ENCODE measurements at regions not wholly inside any gene's neighbourhood (a gene's known extent, or its start where the extent isn't known, plus 50 kb on each side); places are given as distances from the start of the nearest gene placed in this dataset.

DNA sequence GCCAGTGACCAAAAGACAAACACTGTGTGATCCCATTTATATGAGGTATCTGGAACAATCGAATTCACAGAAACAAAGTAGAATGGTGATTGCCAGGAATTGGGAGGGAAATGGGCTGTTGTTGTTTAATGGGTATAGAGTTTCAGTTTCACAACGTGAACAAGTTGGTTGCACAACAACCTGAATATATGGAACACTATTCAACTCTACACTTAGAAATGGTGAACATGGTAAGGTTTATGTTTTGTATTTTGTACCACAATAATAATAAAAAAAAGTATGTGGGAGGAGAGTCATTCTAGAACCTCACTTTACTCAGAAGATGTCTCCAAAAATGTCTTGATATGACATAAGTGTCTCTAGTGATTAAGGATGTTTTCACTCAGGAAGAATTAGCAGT lies 85.2 kb upstream of the SGCE start:
- TF ChIP-seq, protein P1, sequence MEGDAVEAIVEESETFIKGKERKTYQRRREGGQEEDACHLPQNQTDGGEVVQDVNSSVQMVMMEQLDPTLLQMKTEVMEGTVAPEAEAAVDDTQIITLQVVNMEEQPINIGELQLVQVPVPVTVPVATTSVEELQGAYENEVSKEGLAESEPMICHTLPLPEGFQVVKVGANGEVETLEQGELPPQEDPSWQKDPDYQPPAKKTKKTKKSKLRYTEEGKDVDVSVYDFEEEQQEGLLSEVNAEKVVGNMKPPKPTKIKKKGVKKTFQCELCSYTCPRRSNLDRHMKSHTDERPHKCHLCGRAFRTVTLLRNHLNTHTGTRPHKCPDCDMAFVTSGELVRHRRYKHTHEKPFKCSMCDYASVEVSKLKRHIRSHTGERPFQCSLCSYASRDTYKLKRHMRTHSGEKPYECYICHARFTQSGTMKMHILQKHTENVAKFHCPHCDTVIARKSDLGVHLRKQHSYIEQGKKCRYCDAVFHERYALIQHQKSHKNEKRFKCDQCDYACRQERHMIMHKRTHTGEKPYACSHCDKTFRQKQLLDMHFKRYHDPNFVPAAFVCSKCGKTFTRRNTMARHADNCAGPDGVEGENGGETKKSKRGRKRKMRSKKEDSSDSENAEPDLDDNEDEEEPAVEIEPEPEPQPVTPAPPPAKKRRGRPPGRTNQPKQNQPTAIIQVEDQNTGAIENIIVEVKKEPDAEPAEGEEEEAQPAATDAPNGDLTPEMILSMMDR (IDR thresholded peaks at IDR 0.05): no peak
- Mint-ChIP-seq H3K4me1 (peaks cover 36% of the 10 kb centered on the region), H3K27ac (no peak overlapping the region), H3K36me3 (ENCODE audit: low read depth) (no peaks in the 10 kb centered on the region), H3K27me3 (ENCODE audit: low read depth, poor library complexity) (peaks cover 7% of the 10 kb centered on the region), H3K4me3 (no peak overlapping the region), H3K9me3 (no peaks in the 10 kb centered on the region)
- DNase-seq: no peak

DNA sequence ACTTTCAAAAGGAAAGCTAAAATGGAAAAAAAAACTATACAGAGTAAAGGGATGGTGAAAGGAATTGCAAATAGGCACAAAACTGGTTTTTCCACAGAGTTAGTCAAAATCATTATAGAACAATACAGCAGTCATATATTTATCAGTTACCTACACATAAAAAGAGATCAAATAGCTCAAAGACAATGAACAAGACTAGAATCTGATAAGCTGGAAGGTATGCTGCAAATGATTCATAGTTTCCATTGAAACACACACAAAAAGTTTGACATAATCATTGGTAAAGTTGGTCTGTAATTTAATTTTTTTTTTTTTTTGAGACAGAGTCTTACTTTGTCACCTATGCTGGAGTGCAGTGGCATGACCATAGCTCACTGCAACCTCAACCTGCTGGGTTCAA lies 92.4 kb upstream of the SGCE start:
- peaks cover 49% of the 10 kb centered on the region for H3K36me3 Mint-ChIP-seq (ENCODE audit: low read depth)
- TF ChIP-seq, protein P1 (IDR thresholded peaks at IDR 0.05): no peak
- peaks cover 43% of the 10 kb centered on the region for H3K9me3 Mint-ChIP-seq
- H3K4me1 Mint-ChIP-seq: peaks cover 27% of the 10 kb centered on the region
- DNase-seq: no peak
- peaks cover 7% of the 10 kb centered on the region for H3K27me3 Mint-ChIP-seq (ENCODE audit: low read depth, poor library complexity)
- H3K27ac Mint-ChIP-seq: peak overlapping the region; percentile 21
- H3K4me3 Mint-ChIP-seq: no peak overlapping the region

DNA sequence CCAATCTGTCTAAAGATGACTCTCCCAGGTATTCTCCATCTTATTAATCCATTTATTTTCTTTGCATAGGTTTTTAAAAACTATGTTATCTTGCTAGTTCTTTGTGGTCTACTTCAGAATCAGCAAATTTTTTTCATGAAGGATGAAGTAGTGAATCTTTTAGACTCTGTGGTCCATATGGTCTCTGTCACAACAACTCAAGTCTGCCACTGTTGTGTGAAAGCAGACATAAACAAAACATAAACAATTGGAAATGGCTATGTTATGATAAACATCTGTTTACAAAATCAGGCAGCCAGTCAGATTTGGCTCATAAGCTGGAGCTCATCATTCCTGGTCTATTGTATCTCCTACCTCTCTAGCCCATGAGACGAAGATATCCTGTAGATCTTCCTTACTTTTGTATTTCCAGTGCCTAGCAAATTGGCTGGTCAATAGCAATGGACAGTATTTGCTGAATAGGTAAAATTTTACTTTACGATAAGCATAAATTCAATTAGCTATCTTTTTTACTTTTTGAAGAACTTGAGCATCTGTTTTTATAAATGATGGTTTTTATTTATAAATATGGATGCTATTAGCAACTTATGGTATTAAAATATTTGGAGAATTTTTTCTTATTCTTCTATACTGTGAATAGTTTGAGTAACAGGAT lies 104.6 kb upstream of the SGCE start:
- Mint-ChIP-seq H3K36me3 (ENCODE audit: low read depth) (peaks cover 48% of the 10 kb centered on the region), H3K27ac (no peak overlapping the region), H3K4me1 (peaks cover 30% of the 10 kb centered on the region), H3K9me3 (peaks cover 49% of the 10 kb centered on the region), H3K4me3 (no peak overlapping the region), H3K27me3 (ENCODE audit: low read depth, poor library complexity) (no peaks in the 10 kb centered on the region)
- no peak for DNase-seq
- TF ChIP-seq, protein P1 (IDR thresholded peaks at IDR 0.05): no peak

DNA sequence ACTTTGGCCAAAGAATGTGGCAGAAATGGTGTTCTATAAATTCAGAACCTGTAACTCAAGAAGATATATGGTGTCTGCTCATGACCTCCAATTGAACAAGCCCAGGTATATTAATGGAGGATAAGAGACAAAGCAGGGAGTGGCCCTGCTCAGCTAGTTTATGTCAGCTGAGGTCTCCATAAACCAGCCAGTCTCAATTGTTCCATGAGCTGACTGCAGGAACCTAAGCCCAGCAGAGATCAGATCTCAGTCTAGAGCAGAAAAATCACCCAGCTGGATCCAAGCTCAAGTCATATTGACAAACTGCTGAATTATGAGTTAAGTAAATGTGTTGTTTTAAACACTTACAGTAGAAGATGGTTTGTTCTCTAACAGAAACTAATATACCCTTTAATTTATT lies 105.5 kb upstream of the SGCE start:
- peaks cover 40% of the 10 kb centered on the region for H3K9me3 Mint-ChIP-seq
- H3K36me3 Mint-ChIP-seq (ENCODE audit: low read depth): peaks cover 39% of the 10 kb centered on the region
- H3K27me3 Mint-ChIP-seq (ENCODE audit: low read depth, poor library complexity): no peaks in the 10 kb centered on the region
- H3K4me3 Mint-ChIP-seq: no peak overlapping the region
- peaks cover 38% of the 10 kb centered on the region for H3K4me1 Mint-ChIP-seq
- DNase-seq: peak; percentile 7
- TF ChIP-seq, protein P1 (IDR thresholded peaks at IDR 0.05): no peak
- peak overlapping the region; percentile 92 for H3K27ac Mint-ChIP-seq

DNA sequence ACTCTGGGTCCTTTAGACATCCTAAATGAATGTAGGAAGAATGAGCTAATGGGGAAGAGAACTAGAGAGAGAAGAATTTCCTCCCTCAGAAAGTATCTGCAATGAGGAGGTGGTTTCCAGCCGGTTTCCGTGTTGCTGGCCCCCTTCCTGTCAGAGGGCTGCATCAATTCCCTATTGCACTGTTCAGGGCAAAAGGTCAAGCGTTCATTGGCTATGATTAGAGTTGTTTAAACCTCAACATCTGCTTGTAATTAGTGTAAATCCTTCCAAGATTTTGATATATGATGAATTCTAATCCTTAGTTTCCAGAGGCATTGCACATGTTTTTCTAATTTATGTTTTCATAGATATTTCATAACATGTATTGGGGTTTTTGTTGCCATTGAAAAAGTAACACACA lies 107.3 kb upstream of the SGCE start:
- peak; percentile 54 for DNase-seq
- Mint-ChIP-seq H3K4me3 (peak overlapping the region; percentile 18), H3K27ac (peak overlapping the region; percentile 97), H3K9me3 (peaks cover 22% of the 10 kb centered on the region), H3K4me1 (peaks cover 44% of the 10 kb centered on the region), H3K27me3 (ENCODE audit: low read depth, poor library complexity) (no peaks in the 10 kb centered on the region), H3K36me3 (ENCODE audit: low read depth) (peaks cover 21% of the 10 kb centered on the region)
- TF ChIP-seq, protein P1 (IDR thresholded peaks at IDR 0.05): no peak

DNA sequence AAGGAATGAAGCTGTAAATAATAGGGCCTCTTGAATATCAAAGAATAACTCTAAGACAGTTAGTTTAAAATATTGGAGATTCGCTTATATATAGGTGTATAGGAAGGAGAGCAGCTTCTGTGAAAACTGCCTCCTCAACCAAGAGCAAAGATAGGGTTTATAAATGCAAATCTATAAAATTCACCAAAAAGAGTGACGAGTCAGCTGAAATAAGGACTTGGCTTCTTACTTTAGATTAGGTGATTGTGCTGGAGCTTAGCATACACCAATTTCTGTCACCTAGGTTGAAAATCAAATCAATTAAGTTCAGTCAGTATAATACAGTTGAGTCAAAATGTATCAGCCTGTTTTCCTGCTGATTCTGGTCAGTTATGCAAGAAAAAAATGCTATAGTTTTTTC lies 113.8 kb upstream of the SGCE start:
- no peak overlapping the region for H3K4me3 Mint-ChIP-seq
- no peak for DNase-seq
- TF ChIP-seq, protein P1 (IDR thresholded peaks at IDR 0.05): no peak

More for the DNA sequence above, 113.8 kb upstream of the SGCE start:
- peaks cover 16% of the 10 kb centered on the region for H3K4me1 Mint-ChIP-seq
- no peaks in the 10 kb centered on the region for H3K27me3 Mint-ChIP-seq (ENCODE audit: low read depth, poor library complexity)
- H3K36me3 Mint-ChIP-seq (ENCODE audit: low read depth): peaks cover 7% of the 10 kb centered on the region
- no peak overlapping the region for H3K27ac Mint-ChIP-seq
- peaks cover 23% of the 10 kb centered on the region for H3K9me3 Mint-ChIP-seq

Data from nephron progenitor cell (in vitro differentiated cells).